Vagina (tissue), 2 donors: ENCODE measurements at regions not wholly inside any gene's neighbourhood (a gene's known extent, or its start where the extent isn't known, plus 50 kb on each side); places are given as distances from the start of the nearest gene placed in this dataset.

Source experiments
- DNase-seq, 2 donors: peaks; one replicate each; pipeline ENCODE4 v3.0.0-alpha.2; 2017; ENCODE audit errors: extremely low spot score in 2 of 2
- H3K27ac ChIP-seq: fragments of 200-600 bp; sonication (generic); one replicate; pipeline ENCODE4 v1.5.1; 2019
- H3K27me3 ChIP-seq: fragments of 200-600 bp; sonication (generic); one replicate; pipeline ENCODE4 v1.5.1; 2019
- H3K36me3 ChIP-seq, 2 donors: fragments of 200-600 bp; sonication (generic); one replicate each; pipeline ENCODE4 v1.5.1; 2017 to 2019
- H3K4me1 ChIP-seq: fragments of 200-600 bp; sonication (generic); one replicate; pipeline ENCODE4 v1.5.1; 2019
- H3K4me3 ChIP-seq, 2 donors: fragments of 200-600 bp; sonication (generic); 1 replicate in 1 of 2; 2 replicates in 1 of 2; pipeline ENCODE4 v1.5.1; 2016 to 2019
- H3K9me3 ChIP-seq: fragments of 200-600 bp; sonication (generic); one replicate; pipeline ENCODE4 v1.5.1; 2019
- POLR2A ChIP-seq, 2 donors: fragments of 450-650 bp; IDR thresholded peaks; one replicate each; pipeline ENCODE4 v1.6.1; 2017; ENCODE audit warnings: antibody characterized with exemption in 2 of 2, mild to moderate bottlenecking in 2 of 2, moderate library complexity in 2 of 2
- POLR2AphosphoS5 ChIP-seq, 2 donors: sonication (generic); formaldehyde crosslinking; IDR thresholded peaks; one replicate each; pipeline ENCODE4 v1.9.0; 2017; ENCODE audit warnings: antibody characterized with exemption in 2 of 2, mild to moderate bottlenecking in 2 of 2, low read depth in 1 of 2; ENCODE audit not compliant: insufficient read depth in 1 of 2
- intact Hi-C: fragments of 100-400 bp; cut with DNase I; formaldehyde crosslinking; loops from one replicate; pipeline ENCODE4 v1.15.1; 2023
- TF ChIP-seq, protein P1 (sequence below), 3 experiments: fragments of 450-650 bp in 2 of 3; fragments of 200-600 bp in 1 of 3; sonication (generic) in 1 of 3; IDR thresholded peaks; one replicate each; pipeline ENCODE4 v1.5.1; 2017 to 2019; ENCODE audit warnings: antibody characterized with exemption in 3 of 3, mild to moderate bottlenecking in 2 of 3, moderate library complexity in 2 of 3

- TF ChIP-seq, protein P1, sequence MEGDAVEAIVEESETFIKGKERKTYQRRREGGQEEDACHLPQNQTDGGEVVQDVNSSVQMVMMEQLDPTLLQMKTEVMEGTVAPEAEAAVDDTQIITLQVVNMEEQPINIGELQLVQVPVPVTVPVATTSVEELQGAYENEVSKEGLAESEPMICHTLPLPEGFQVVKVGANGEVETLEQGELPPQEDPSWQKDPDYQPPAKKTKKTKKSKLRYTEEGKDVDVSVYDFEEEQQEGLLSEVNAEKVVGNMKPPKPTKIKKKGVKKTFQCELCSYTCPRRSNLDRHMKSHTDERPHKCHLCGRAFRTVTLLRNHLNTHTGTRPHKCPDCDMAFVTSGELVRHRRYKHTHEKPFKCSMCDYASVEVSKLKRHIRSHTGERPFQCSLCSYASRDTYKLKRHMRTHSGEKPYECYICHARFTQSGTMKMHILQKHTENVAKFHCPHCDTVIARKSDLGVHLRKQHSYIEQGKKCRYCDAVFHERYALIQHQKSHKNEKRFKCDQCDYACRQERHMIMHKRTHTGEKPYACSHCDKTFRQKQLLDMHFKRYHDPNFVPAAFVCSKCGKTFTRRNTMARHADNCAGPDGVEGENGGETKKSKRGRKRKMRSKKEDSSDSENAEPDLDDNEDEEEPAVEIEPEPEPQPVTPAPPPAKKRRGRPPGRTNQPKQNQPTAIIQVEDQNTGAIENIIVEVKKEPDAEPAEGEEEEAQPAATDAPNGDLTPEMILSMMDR (IDR thresholded peaks at IDR 0.05), result no peak
- TF ChIP-seq POLR2A (IDR thresholded peaks at IDR 0.05), result no peak
- TF ChIP-seq POLR2AphosphoS5 (IDR thresholded peaks at IDR 0.05; ENCODE audit: insufficient read depth in 1 of 2, low read depth in 1 of 2), result no peak
- H3K27me3 ChIP-seq, result no peaks in the 10 kb centered on the region
- no peak for DNase-seq
- H3K27ac ChIP-seq, result no peak overlapping the region
- no peaks in the 10 kb centered on the region for H3K36me3 ChIP-seq
- no peaks in the 10 kb centered on the region for H3K4me1 ChIP-seq
- H3K4me3 ChIP-seq, result no peak overlapping the region
- H3K9me3 ChIP-seq, result no peaks in the 10 kb centered on the region
- intact Hi-C loops, result no loop called here
Observed at GRCh38 chrX:15191830-15192229, 78.1 kb downstream of the ASB9 start.

DNA sequence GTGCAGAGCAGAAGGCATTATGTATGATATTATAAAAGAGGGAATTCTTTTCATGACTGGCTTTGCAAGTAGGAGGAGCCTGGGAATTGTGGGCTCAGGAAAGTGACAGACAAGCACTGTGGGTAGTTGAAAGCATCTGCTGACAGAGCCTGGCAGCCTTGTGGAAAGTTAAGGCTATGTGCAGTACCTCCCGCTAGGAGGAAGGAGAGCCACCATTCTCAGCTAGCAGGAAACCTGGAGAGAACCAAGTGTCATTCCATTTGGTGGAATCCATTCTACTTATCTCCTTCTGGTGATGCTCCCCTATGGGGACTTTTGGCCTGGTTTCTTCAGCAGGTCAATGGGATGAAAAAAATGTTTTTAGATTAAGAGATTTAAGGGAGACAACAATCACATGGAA, 81.8 kb downstream of the ASB9 start:
- intact Hi-C loops, result no loop called here
- no peaks in the 10 kb centered on the region for H3K9me3 ChIP-seq

GRCh38 chrX:15177316-15177715, 92.6 kb downstream of the ASB9 start:
- Histone ChIP-seq H3K4me3 (no peak overlapping the region), H3K4me1 (no peaks in the 10 kb centered on the region), H3K9me3 (no peaks in the 10 kb centered on the region), H3K27me3 (no peaks in the 10 kb centered on the region), H3K27ac (no peak overlapping the region), H3K36me3 (no peaks in the 10 kb centered on the region)
- TF ChIP-seq POLR2A (IDR thresholded peaks at IDR 0.05), result no peak
- TF ChIP-seq, protein P1 (IDR thresholded peaks at IDR 0.05), result no peak
- TF ChIP-seq POLR2AphosphoS5 (IDR thresholded peaks at IDR 0.05; ENCODE audit: insufficient read depth in 1 of 2, low read depth in 1 of 2), result no peak
- no peak for DNase-seq
- intact Hi-C loops, result no loop called here

More for the DNA sequence above, 81.8 kb downstream of the ASB9 start:
- H3K36me3 ChIP-seq, result no peaks in the 10 kb centered on the region
- no peak overlapping the region for H3K4me3 ChIP-seq
- no peak for DNase-seq
- no peak overlapping the region for H3K27ac ChIP-seq
- H3K27me3 ChIP-seq, result no peaks in the 10 kb centered on the region
- TF ChIP-seq POLR2AphosphoS5 (IDR thresholded peaks at IDR 0.05; ENCODE audit: insufficient read depth in 1 of 2, low read depth in 1 of 2) (no peak), POLR2A (IDR thresholded peaks at IDR 0.05) (no peak)
- TF ChIP-seq, protein P1 (IDR thresholded peaks at IDR 0.05), result no peak
- no peaks in the 10 kb centered on the region for H3K4me1 ChIP-seq

GRCh38 chrX:15173411-15173810, 96.5 kb downstream of the ASB9 start:
- no peak overlapping the region for H3K27ac ChIP-seq
- H3K4me3 ChIP-seq, result no peak overlapping the region
- TF ChIP-seq POLR2AphosphoS5 (IDR thresholded peaks at IDR 0.05; ENCODE audit: insufficient read depth in 1 of 2, low read depth in 1 of 2) (no peak), POLR2A (IDR thresholded peaks at IDR 0.05) (no peak)
- TF ChIP-seq, protein P1 (IDR thresholded peaks at IDR 0.05), result no peak
- H3K27me3 ChIP-seq, result no peaks in the 10 kb centered on the region
- no peak for DNase-seq
- H3K9me3 ChIP-seq, result no peaks in the 10 kb centered on the region
- intact Hi-C loops, result no loop called here
- no peaks in the 10 kb centered on the region for H3K4me1 ChIP-seq
- H3K36me3 ChIP-seq, result no peaks in the 10 kb centered on the region

GRCh38 chrX:15170927-15171326, 99.0 kb downstream of the ASB9 start:
- Histone ChIP-seq H3K27ac (no peak overlapping the region), H3K4me1 (no peaks in the 10 kb centered on the region), H3K9me3 (no peaks in the 10 kb centered on the region), H3K36me3 (no peaks in the 10 kb centered on the region), H3K4me3 (no peak overlapping the region), H3K27me3 (no peaks in the 10 kb centered on the region)
- no peak for DNase-seq
- intact Hi-C loops, result no loop called here
- TF ChIP-seq POLR2AphosphoS5 (IDR thresholded peaks at IDR 0.05; ENCODE audit: insufficient read depth in 1 of 2, low read depth in 1 of 2) (no peak), POLR2A (IDR thresholded peaks at IDR 0.05) (no peak)
- TF ChIP-seq, protein P1 (IDR thresholded peaks at IDR 0.05), result no peak
